ENCODE measurements at regions not wholly inside any gene's neighbourhood (a gene's known extent, or its start where the extent isn't known, plus 50 kb on each side); places are given as distances from the start of the nearest gene placed in this dataset.

- Histone ChIP-seq H3K79me2 (ENCODE audit: control insufficient read depth, insufficient read depth, low read length) (no peaks in the 10 kb centered on the region), H3K4me1 (ENCODE audit: control insufficient read depth, extremely low read depth, insufficient read depth, low read length) (no peaks in the 10 kb centered on the region), H3K9ac (replicated peaks; ENCODE audit: extremely low read depth, insufficient read depth, low read length) (no peak overlapping the region), H3K4me2 (ENCODE audit: insufficient read depth, low read length) (no peak overlapping the region), H3K9me1 (replicated peaks; ENCODE audit: control insufficient read depth, extremely low read depth, insufficient read depth, low read length) (no peaks in the 10 kb centered on the region), H3K27me3 (ENCODE audit: control insufficient read depth in 2 of 2, insufficient read depth in 2 of 2, low read length in 2 of 2) (no peaks in the 10 kb centered on the region), H3K9me3 (replicated peaks; ENCODE audit: control insufficient read depth, insufficient read depth, low read length) (no peaks in the 10 kb centered on the region), H4K20me1 (replicated peaks; ENCODE audit: control insufficient read depth, extremely low read depth, insufficient read depth, low read length) (no peaks in the 10 kb centered on the region), H3K36me3 (ENCODE audit: control insufficient read depth in 2 of 2, extremely low read depth in 1 of 2, insufficient read depth in 2 of 2, low read length in 2 of 2) (no peaks in the 10 kb centered on the region), H3K27ac (ENCODE audit: insufficient read depth, low read depth, low read length) (no peak overlapping the region), H2AFZ (ENCODE audit: low read depth, low read length) (no peak overlapping the region), H3K4me3 (replicated peaks in 1 of 3; ENCODE audit: insufficient read depth in 1 of 3, low read depth in 1 of 3, low read length in 3 of 3) (no peak overlapping the region)
- BruUV-seq (replicated peaks): no TSS peak
- ChIA-PET CTCF (no interaction called here), POLR2A (no interaction called here)
- dilution Hi-C loops (cut with MboI; ENCODE audit: extremely low pct_ligation_motif_present, low sequenced_read_pairs): no loop called here
- DNase-seq (ENCODE audit: low read depth, low spot score) (no peak), FAIRE-seq (no peak)
- intact Hi-C loops (cut with micrococcal nuclease): no loop called here
- TF ChIP-seq FOS (IDR thresholded peaks at IDR 0.05; ENCODE audit: borderline replicate concordance, insufficient read depth, low read length): no peak
- TF ChIP-seq POLR2A (IDR thresholded peaks at IDR 0.05; ENCODE audit: low read depth, low read length): no peak
- no peak for TF ChIP-seq MYC (IDR thresholded peaks at IDR 0.05; ENCODE audit: low read depth, low read length)
- TF ChIP-seq JUN (IDR thresholded peaks at IDR 0.05; ENCODE audit: borderline replicate concordance, insufficient read depth, insufficient read length, low read depth): no peak
- TF ChIP-seq MAX (IDR thresholded peaks at IDR 0.05; ENCODE audit: insufficient read depth, insufficient read length): no peak
- TF ChIP-seq POLR2AphosphoS5 (IDR thresholded peaks at IDR 0.05; ENCODE audit: insufficient read depth, low read depth, low read length): no peak
- TF ChIP-seq GATA2 (IDR thresholded peaks at IDR 0.05; ENCODE audit: insufficient read depth, insufficient read length, low read depth, low read length): no peak
- no peak for TF ChIP-seq CTCF (IDR thresholded peaks at IDR 0.05; ENCODE audit: extremely low read depth in 1 of 2, insufficient read depth in 1 of 2, low read depth in 1 of 2, low read length in 2 of 2)
- TF ChIP-seq EZH2 (IDR thresholded peaks at IDR 0.05; ENCODE audit: borderline replicate concordance, low read depth, low read length, severe bottlenecking): no peak
Measured at GRCh38 chr21:31520561-31521098, 138.9 kb upstream of the SOD1 start.
